Parathyroid adenoma (tissue), 2 donors: ENCODE measurements at regions not wholly inside any gene's neighbourhood (a gene's known extent, or its start where the extent isn't known, plus 50 kb on each side); places are given as distances from the start of the nearest gene placed in this dataset.

Experiments
- H2AFZ ChIP-seq: fragments of 300-600 bp; sonication (generic); one replicate; pipeline ENCODE4 v1.7.0; 2017; ENCODE audit warnings: antibody characterized with exemption, mild to moderate bottlenecking
- H3K27ac ChIP-seq: fragments of 300-600 bp; sonication (generic); one replicate; pipeline ENCODE4 v1.7.0; 2017
- H3K27me3 ChIP-seq: fragments of 300-600 bp; sonication (generic); one replicate; pipeline ENCODE4 v1.7.0; 2017; ENCODE audit warnings: low read length; ENCODE audit not compliant: control insufficient read depth, insufficient read depth
- H3K36me3 ChIP-seq: fragments of 300-600 bp; sonication (generic); one replicate; pipeline ENCODE4 v1.7.0; 2017; ENCODE audit warnings: low read length; ENCODE audit not compliant: control insufficient read depth, insufficient read depth
- H3K4me1 ChIP-seq: fragments of 300-600 bp; sonication (generic); one replicate; pipeline ENCODE4 v1.7.0; 2017; ENCODE audit warnings: control low read depth
- H3K4me2 ChIP-seq: fragments of 300-600 bp; sonication (generic); one replicate; pipeline ENCODE4 v1.7.0; 2017; ENCODE audit warnings: low read length
- H3K4me3 ChIP-seq: fragments of 300-600 bp; sonication (generic); one replicate; pipeline ENCODE4 v1.7.0; 2017; ENCODE audit warnings: low read depth, low read length
- H3K79me2 ChIP-seq: fragments of 300-600 bp; sonication (generic); one replicate; pipeline ENCODE4 v1.7.0; 2017; ENCODE audit warnings: control low read depth
- H3K9ac ChIP-seq: fragments of 300-600 bp; sonication (generic); one replicate; pipeline ENCODE4 v1.7.0; 2017; ENCODE audit warnings: mild to moderate bottlenecking
- H3K9me3 ChIP-seq: fragments of 300-600 bp; sonication (generic); one replicate; pipeline ENCODE4 v1.7.0; 2017; ENCODE audit warnings: low read length; ENCODE audit not compliant: control insufficient read depth
- CTCF ChIP-seq: fragments of 300-600 bp; sonication (generic); IDR thresholded peaks from one replicate; pipeline ENCODE4 v1.7.0; 2017; ENCODE audit warnings: antibody characterized with exemption, mild to moderate bottlenecking
- donor health status: primary hyperparathyroidism.

DNA sequence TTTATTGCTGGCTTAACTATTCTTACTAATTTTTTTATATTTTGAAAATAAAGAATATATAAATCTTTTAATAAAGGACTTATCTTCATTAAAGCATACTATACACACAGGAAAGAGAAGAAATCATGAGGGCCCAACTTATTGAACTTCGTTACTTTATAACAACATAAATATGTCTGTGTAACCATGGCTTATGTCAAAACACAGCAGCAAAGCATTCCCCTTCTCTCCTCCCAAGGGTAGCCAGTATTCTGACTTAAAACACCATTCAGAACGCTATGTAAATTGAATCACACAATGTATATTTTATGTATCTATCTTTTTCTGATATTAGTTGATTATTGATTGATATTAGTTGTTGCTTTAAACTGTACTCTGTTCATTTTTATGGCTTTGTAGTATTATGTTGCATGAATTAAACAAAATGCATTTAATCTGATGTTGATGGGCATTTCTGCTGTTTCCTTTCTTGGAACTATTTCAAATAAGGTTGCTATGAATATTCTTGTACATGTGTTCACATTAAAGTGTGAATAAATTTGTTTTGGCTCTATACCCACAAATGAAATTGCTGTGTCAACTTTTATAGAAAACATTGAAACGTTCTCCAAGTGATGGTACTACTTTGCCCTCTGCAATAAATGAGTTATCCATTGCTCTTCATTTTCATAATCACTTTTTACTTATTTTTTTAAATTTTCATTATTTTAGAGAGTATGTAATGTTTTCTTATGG lies 188.7 kb downstream of the RND3 start:
- Histone ChIP-seq H3K9me3 (no peaks in the 10 kb centered on the region), H2AFZ (no peak overlapping the region), H3K4me2 (no peak overlapping the region), H3K4me1 (no peaks in the 10 kb centered on the region), H3K9ac (no peak overlapping the region), H3K36me3 (no peaks in the 10 kb centered on the region), H3K79me2 (no peaks in the 10 kb centered on the region), H3K27me3 (no peaks in the 10 kb centered on the region), H3K4me3 (no peak overlapping the region), H3K27ac (no peak overlapping the region)
- TF ChIP-seq CTCF: no peak

DNA sequence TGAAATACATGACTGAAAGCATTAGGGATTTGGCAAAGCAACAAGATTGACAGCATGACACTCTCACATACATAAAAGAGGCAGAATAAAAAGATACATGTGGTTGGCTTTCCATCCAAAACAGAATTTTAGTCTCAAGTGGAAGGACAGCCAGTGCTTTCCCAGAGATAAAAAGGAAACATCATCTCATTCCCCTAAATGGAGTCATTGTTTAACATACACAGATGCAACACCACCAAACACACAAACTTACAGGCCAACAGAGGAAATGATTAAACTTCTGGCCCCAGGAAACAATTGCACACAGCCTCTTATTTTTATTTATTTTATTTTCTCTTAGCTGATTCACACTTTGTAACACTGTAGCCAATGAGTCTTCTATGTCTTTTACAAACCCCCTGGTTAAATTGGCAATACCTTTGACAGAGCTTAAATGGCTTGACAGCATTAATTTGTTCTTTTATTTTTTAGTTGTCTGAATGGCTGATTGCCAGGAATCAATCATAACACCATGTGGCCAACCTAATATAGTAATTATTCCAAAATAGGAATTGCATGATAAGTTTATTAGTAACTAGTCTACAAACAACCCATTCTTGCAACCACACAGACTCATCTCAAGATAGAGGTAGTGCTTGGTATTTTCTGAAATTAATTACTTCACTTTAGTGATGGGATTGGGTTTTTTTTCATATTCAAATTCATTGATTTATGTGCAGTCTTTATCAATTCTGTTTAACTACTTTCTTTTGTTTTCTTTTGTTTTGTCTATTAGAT lies 190.5 kb downstream of the RND3 start:
- H3K27me3 ChIP-seq: no peaks in the 10 kb centered on the region
- no peak overlapping the region for H3K27ac ChIP-seq
- H3K36me3 ChIP-seq: no peaks in the 10 kb centered on the region
- no peaks in the 10 kb centered on the region for H3K4me1 ChIP-seq
- no peak overlapping the region for H2AFZ ChIP-seq
- no peaks in the 10 kb centered on the region for H3K9me3 ChIP-seq
- no peak overlapping the region for H3K9ac ChIP-seq
- no peaks in the 10 kb centered on the region for H3K79me2 ChIP-seq
- no peak for TF ChIP-seq CTCF
- H3K4me2 ChIP-seq: no peak overlapping the region
- no peak overlapping the region for H3K4me3 ChIP-seq

- Histone ChIP-seq H3K9me3 (no peaks in the 10 kb centered on the region), H3K27ac (no peak overlapping the region), H3K4me1 (no peaks in the 10 kb centered on the region), H3K4me3 (no peak overlapping the region), H2AFZ (no peak overlapping the region), H3K79me2 (no peaks in the 10 kb centered on the region), H3K36me3 (no peaks in the 10 kb centered on the region), H3K27me3 (no peaks in the 10 kb centered on the region), H3K9ac (no peak overlapping the region), H3K4me2 (no peak overlapping the region)
- TF ChIP-seq CTCF: no peak
Observed at GRCh38 chr2:150295544-150295943, 191.9 kb downstream of the RND3 start.

DNA sequence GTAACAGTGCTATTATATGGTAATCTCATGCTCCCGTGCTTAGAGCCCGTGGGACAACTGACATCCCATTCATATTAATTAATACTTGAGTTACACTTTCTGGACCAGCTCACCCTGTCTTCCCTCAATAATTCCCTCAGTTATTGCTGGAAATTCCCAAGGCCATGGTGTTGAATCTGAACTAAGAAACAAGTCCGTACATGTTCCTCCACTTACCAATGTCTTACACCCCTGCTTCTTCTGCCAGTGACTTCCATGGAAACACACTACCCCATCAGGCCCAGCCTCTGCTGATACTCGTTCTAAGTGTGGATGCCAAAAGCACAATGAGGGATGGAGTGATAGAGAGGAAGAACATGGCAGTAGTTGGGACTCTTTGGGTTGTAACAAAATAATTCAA lies 193.7 kb downstream of the RND3 start:
- Histone ChIP-seq H3K36me3 (no peaks in the 10 kb centered on the region), H3K9me3 (no peaks in the 10 kb centered on the region)
- no peak for TF ChIP-seq CTCF

More for the DNA sequence above, 193.7 kb downstream of the RND3 start:
- H2AFZ ChIP-seq: no peak overlapping the region
- H3K9ac ChIP-seq: no peak overlapping the region
- no peaks in the 10 kb centered on the region for H3K4me1 ChIP-seq
- no peak overlapping the region for H3K27ac ChIP-seq
- H3K27me3 ChIP-seq: no peaks in the 10 kb centered on the region
- H3K79me2 ChIP-seq: no peaks in the 10 kb centered on the region
- no peak overlapping the region for H3K4me2 ChIP-seq
- H3K4me3 ChIP-seq: no peak overlapping the region
